Transverse colon (tissue), 4 donors: ENCODE measurements at regions not wholly inside any gene's neighbourhood (a gene's known extent, or its start where the extent isn't known, plus 50 kb on each side); places are given as distances from the start of the nearest gene placed in this dataset.
"Not testable (repeated sequence)": the region's sequence is repeated elsewhere in the genome, so short reads cannot be mapped to it uniquely, and the experiment has no call there.

Source experiments
- DNase-seq: peaks from one replicate; pipeline ENCODE4 v3.0.0-alpha.2; 2019
- H3K27ac ChIP-seq, 4 donors: fragments of 200-600 bp; sonication (generic); 2 replicates each; pipeline ENCODE4 v1.5.1; 2016 to 2018; ENCODE audit warnings: inconsistent platforms in 4 of 4
- H3K27me3 ChIP-seq: fragments of 200-600 bp; sonication (generic); 2 replicates; pipeline ENCODE4 v1.5.1; 2017; ENCODE audit warnings: inconsistent platforms
- H3K36me3 ChIP-seq, 4 donors: fragments of 200-600 bp; sonication (generic); 2 replicates each; pipeline ENCODE4 v1.5.1; 2017 to 2019; ENCODE audit warnings: inconsistent platforms in 4 of 4
- H3K4me1 ChIP-seq, 4 donors: fragments of 200-600 bp; sonication (generic); 2 replicates each; pipeline ENCODE4 v1.5.1; 2017 to 2020; ENCODE audit warnings: inconsistent platforms in 4 of 4
- H3K4me3 ChIP-seq, 4 donors: fragments of 200-600 bp; sonication (generic); 1 replicate in 1 of 4; 2 replicates in 3 of 4; pipeline versions ENCODE4 v1.5.1 to v1.6.1; 2017 to 2019; ENCODE audit warnings: inconsistent platforms in 4 of 4
- H3K9me3 ChIP-seq, 2 donors: fragments of 200-600 bp; sonication (generic); 2 replicates each; pipeline ENCODE4 v1.5.1; 2017 to 2019; ENCODE audit warnings: inconsistent platforms in 2 of 2
- EP300 ChIP-seq: sonication (generic); formaldehyde crosslinking; IDR thresholded peaks from one replicate; pipeline ENCODE4 v1.6.1; 2017; ENCODE audit warnings: antibody characterized with exemption, low read depth
- POLR2A ChIP-seq: fragments of 450-650 bp; IDR thresholded peaks from one replicate; pipeline ENCODE4 v1.6.1; 2016; ENCODE audit warnings: antibody characterized with exemption, mild to moderate bottlenecking, moderate library complexity
- POLR2AphosphoS5 ChIP-seq, 3 donors: sonication (generic); formaldehyde crosslinking; IDR thresholded peaks; one replicate each; pipeline ENCODE4 v1.6.1; 2016; ENCODE audit warnings: antibody characterized with exemption in 3 of 3
- WGBS, 2 donors: methylation state at CpG; one replicate each; pipeline ENCODE4 v1.1.5; 2018; ENCODE audit warnings: low coverage in 1 of 2; 5-methylcytosine and 5-hydroxymethylcytosine counted together
- in situ Hi-C, 4 donors: fragments of 200-750 bp; cut with MboI; loops; one replicate each; pipeline versions ENCODE4 v1.15.0 to v1.15.1; 2017; ENCODE audit warnings: low sequenced_read_pairs in 3 of 4, low pct_ligation_motif_present in 1 of 4, low pct_unique_long_range_greater_than_20kb in 1 of 4
- intact Hi-C: fragments of 100-400 bp; cut with DNase I; formaldehyde crosslinking; loops from one replicate; pipeline ENCODE4 v1.15.1; 2023; ENCODE audit warnings: low total_unique reads
- TF ChIP-seq, protein P1 (sequence below), 5 experiments: fragments of 200-600 bp in 3 of 5; fragments of 450-650 bp in 2 of 5; sonication (generic) in 3 of 5; IDR thresholded peaks; 1 replicate in 2 of 5; 2 replicates in 3 of 5; pipeline ENCODE4 v1.5.1; 2016 to 2017; ENCODE audit warnings: antibody characterized with exemption in 5 of 5, inconsistent platforms in 3 of 5, mild to moderate bottlenecking in 2 of 5, moderate library complexity in 1 of 5

DNA sequence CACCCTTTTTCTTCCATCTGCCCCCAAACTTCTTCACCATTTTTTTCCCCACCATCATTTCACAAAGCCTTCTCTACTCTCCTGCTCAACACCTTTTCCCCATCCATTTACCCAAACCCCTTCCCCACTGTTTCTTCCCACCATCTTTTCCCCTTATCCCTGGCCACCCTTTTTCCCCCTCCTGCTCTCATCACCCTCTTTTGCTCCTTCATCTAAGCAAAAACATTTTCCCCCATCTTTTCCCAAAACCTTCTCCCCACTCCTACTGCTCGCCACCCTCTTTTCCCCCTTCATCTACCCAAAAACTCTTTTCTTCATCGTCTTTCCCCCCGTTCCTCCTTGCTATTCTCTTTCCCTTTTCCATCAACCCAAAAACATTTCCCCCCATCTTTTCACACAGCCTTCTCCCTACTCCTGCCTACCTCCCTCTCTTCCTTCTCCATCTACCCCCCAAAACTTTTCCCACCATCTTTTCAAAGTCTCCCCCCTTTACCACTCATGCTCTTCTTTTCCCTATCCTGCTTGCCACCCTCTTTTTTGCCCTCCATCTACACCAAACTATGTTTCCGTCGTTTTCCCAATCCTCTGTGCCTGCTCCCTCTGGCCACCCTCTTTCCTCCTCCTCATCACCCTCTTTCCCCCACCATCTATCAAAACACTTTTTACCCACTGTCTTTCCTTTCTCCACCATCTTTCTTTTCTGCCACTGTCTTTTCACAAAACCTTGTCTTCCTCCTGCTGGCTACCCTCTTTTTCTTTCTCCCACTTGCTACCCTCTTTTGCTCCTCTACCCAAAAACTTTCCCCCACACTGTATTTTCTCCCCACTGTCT is 205.8 kb upstream of the WSB1 start:
- in situ Hi-C loops, result no loop called here
- WGBS, 2 donors, result 71 to 73% methylated on average over 4 to 5 of the region's 5 CpGs
- H3K4me3 ChIP-seq, result no peak overlapping the region

DNA sequence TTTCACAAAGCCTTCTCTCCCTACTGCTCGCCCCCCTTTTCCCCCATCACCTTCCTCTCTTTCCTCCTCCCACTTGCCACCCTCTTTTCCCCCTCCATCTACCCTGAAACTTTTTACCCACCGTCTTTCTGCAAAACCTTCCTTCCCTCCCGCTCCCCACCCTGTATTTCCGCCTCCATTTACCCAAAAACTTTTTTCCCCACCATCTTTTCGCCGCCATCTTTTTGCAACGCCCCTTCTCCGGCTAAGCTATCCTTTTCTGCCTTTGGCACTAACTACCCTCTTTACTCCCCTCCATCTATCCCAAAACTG is 205.2 kb upstream of the WSB1 start:
- DNase-seq, result no peak
- Histone ChIP-seq H3K4me3 (no peak overlapping the region), H3K27ac (no peak overlapping the region), H3K9me3 (no peaks in the 10 kb centered on the region), H3K36me3 (no peaks in the 10 kb centered on the region), H3K4me1 (no peaks in the 10 kb centered on the region), H3K27me3 (no peaks in the 10 kb centered on the region)
- intact Hi-C loops (no loop called here), in situ Hi-C loops (no loop called here)
- 71 to 83% methylated on average over 7 to 8 of the region's 8 CpGs for WGBS, 2 donors
- TF ChIP-seq POLR2A, result no peak
- no peak for TF ChIP-seq POLR2AphosphoS5 (IDR thresholded peaks at IDR 0.05)
- TF ChIP-seq EP300, result no peak
- TF ChIP-seq, protein P1, sequence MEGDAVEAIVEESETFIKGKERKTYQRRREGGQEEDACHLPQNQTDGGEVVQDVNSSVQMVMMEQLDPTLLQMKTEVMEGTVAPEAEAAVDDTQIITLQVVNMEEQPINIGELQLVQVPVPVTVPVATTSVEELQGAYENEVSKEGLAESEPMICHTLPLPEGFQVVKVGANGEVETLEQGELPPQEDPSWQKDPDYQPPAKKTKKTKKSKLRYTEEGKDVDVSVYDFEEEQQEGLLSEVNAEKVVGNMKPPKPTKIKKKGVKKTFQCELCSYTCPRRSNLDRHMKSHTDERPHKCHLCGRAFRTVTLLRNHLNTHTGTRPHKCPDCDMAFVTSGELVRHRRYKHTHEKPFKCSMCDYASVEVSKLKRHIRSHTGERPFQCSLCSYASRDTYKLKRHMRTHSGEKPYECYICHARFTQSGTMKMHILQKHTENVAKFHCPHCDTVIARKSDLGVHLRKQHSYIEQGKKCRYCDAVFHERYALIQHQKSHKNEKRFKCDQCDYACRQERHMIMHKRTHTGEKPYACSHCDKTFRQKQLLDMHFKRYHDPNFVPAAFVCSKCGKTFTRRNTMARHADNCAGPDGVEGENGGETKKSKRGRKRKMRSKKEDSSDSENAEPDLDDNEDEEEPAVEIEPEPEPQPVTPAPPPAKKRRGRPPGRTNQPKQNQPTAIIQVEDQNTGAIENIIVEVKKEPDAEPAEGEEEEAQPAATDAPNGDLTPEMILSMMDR (IDR thresholded peaks at IDR 0.05), result no peak

More for the DNA sequence above, 205.8 kb upstream of the WSB1 start:
- H3K4me1 ChIP-seq, result no peaks in the 10 kb centered on the region
- H3K27ac ChIP-seq, result no peak overlapping the region
- TF ChIP-seq POLR2A (no peak), EP300 (no peak), POLR2AphosphoS5 (IDR thresholded peaks at IDR 0.05) (no peak)
- TF ChIP-seq, protein P1 (IDR thresholded peaks at IDR 0.05), result no peak
- no peaks in the 10 kb centered on the region for H3K36me3 ChIP-seq
- no peaks in the 10 kb centered on the region for H3K27me3 ChIP-seq
- intact Hi-C loops, result no loop called here
- no peaks in the 10 kb centered on the region for H3K9me3 ChIP-seq
- no peak for DNase-seq

DNA sequence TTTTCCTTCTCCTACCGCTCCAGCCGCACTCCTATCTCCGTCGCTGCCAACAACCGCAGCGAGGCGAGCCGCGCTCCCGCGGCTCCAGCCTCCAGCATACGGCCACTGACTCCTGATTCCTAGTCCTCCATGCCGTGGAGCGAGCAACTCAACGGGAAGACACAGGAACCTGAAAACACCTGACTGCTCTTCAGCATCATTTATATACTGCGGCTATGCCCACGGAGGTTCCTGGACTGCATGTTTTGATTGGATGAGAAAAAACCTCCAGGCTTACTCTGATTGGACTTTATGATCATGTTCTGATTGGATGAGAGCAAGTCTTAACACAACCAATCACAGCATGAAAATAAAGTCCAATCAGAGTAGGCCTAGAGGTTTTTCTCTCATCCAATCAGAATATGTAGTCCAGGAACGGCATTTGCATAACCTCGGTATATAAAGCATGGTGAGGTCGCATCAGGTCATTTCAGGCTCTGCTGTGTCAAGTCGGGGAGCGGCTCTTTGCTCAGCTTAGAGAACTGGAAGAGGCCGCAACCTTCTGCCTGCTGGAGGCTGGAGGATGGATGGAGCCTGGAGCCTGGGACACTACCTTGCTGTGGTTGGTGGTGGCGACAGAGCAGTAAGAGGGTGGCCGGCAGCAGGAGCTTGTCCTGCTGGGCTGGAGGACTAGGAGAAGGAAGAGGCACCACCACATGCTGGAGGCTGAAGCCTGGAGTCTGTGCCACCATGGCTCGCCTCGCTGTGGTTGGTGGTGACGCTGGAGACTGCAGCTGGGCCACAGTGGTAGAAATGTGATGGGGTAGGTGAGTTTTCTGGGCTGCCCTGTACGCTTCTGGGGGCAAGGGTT is 204.6 kb upstream of the WSB1 start:
- WGBS, 2 donors, result 77 to 83% methylated on average over 6 to 29 of the region's 29 CpGs
- in situ Hi-C loops, DNase-seq: not testable (repeated sequence)

DNA sequence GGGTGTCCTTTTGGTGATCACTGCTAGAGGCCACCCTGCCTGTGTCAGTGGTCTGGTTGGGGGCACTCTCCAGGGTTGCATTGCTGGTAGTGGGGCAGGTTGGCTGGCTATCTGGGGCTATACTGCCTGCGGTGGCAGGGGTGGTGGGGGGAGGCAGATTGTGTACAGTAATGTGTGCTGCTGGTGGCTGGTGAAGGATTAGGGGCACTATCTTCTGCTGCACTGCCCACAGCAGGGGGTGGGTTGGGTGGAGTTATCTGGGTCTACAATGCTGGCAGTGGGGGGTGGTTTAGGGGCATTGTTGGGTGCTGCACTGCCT is 204.0 kb upstream of the WSB1 start:
- H3K4me1 ChIP-seq, result no peaks in the 10 kb centered on the region
- no peak for DNase-seq
- H3K4me3 ChIP-seq, result no peak overlapping the region
- no peak overlapping the region for H3K27ac ChIP-seq
- no peaks in the 10 kb centered on the region for H3K27me3 ChIP-seq
- H3K9me3 ChIP-seq, result no peaks in the 10 kb centered on the region
- no peak for TF ChIP-seq POLR2A
- TF ChIP-seq, protein P1 (IDR thresholded peaks at IDR 0.05), result no peak
- no peak for TF ChIP-seq POLR2AphosphoS5 (IDR thresholded peaks at IDR 0.05)
- no peak for TF ChIP-seq EP300
- H3K36me3 ChIP-seq, result no peaks in the 10 kb centered on the region
- in situ Hi-C loops (no loop called here), intact Hi-C loops (no loop called here)
- 100% methylated on average over 1 of the region's 1 CpG; no CpG with 5 or more reads in 1 of the 2 donors for WGBS, 2 donors

More for the DNA sequence above, 204.6 kb upstream of the WSB1 start:
- H3K4me1 ChIP-seq, H3K36me3 ChIP-seq, H3K4me3 ChIP-seq, H3K27ac ChIP-seq, H3K9me3 ChIP-seq, intact Hi-C loops, H3K27me3 ChIP-seq: not testable (repeated sequence)

DNA sequence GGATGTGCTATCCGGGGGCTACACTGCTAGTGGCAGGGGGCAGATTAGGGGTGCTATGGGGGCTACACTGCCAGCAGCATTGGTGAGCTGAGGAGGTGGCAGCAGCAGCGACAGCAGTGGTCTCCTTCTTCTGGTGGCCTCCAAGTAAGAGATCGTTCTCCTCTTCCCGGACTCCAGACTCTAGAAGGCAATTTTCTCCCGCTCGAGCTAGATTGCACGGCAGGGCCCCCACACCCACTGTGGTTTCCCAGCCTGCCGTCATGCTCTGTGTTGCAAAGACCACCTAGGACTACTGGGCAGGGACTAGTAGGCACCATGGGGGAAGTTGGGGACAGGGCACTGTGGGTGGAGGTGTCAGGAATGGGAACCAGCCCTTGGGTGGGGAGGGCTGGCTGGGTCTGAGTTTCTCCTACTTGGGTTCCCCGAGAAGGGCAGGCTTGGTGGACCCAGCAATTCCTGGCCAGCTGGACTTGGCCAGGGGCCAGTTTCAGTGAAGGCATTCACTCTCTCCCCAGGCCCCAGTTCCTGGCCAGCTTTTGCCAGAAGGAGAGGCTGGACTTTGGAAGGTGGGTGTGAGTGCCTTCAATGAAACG is 203.4 kb upstream of the WSB1 start:
- in situ Hi-C loops, H3K36me3 ChIP-seq, H3K4me1 ChIP-seq, H3K4me3 ChIP-seq, intact Hi-C loops, DNase-seq, H3K27ac ChIP-seq, H3K27me3 ChIP-seq, H3K9me3 ChIP-seq: not testable (repeated sequence)
- 92% methylated on average over 9 of the region's 10 CpGs; no CpG with 5 or more reads in 1 of the 2 donors for WGBS, 2 donors
